Endothelial cell of umbilical vein (primary cell): ENCODE measurements at regions not wholly inside any gene's neighbourhood (a gene's known extent, or its start where the extent isn't known, plus 50 kb on each side); places are given as distances from the start of the nearest gene placed in this dataset.
"Not testable (repeated sequence)": the region's sequence is repeated elsewhere in the genome, so short reads cannot be mapped to it uniquely, and the experiment has no call there.

Experiments
- POLR2A ChIP-seq: IDR thresholded peaks from 2 replicates; pipeline ENCODE4 v1.6.1; 2012; ENCODE audit warnings: low read depth, mild to moderate bottlenecking, control low read depth, low read length
- POLR2AphosphoS5 ChIP-seq: IDR thresholded peaks from 2 replicates; pipeline ENCODE4 v1.6.1; 2012; ENCODE audit warnings: low read depth, mild to moderate bottlenecking, control low read depth, low read length, moderate library complexity; ENCODE audit not compliant: insufficient read depth
- TF ChIP-seq, protein P1 (sequence below), 2 donors: IDR thresholded peaks; 1 replicate in 1 of 2; 2 replicates in 1 of 2; pipeline ENCODE4 v1.5.1; 2011; ENCODE audit warnings: low read length in 2 of 2, mild to moderate bottlenecking in 2 of 2, moderate library complexity in 2 of 2, control low read depth in 1 of 2, inconsistent platforms in 1 of 2, low read depth in 1 of 2; ENCODE audit not compliant: insufficient read depth in 1 of 2; ENCODE audit errors: extremely low read depth in 1 of 2

DNA sequence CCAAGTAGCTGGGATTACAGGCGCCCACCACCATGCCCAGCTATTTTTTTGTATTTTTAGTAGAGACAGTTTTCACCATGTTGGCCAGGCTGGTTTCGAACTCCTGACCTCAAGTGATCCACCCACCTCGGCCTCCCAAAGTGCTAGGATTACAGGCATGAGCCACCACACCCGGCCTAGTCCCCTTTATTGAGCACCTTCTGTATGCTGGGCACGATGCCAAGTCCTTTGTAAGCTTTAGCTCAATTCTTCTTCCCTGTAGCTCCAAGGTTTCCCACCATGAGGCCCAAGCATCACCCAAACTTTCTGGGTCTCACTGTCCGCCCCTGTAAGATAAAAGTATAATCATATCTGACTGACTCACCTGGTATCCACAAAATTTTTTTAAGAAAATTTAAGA, 196.6 kb upstream of the LINGO1 start:
- TF ChIP-seq, protein P1, sequence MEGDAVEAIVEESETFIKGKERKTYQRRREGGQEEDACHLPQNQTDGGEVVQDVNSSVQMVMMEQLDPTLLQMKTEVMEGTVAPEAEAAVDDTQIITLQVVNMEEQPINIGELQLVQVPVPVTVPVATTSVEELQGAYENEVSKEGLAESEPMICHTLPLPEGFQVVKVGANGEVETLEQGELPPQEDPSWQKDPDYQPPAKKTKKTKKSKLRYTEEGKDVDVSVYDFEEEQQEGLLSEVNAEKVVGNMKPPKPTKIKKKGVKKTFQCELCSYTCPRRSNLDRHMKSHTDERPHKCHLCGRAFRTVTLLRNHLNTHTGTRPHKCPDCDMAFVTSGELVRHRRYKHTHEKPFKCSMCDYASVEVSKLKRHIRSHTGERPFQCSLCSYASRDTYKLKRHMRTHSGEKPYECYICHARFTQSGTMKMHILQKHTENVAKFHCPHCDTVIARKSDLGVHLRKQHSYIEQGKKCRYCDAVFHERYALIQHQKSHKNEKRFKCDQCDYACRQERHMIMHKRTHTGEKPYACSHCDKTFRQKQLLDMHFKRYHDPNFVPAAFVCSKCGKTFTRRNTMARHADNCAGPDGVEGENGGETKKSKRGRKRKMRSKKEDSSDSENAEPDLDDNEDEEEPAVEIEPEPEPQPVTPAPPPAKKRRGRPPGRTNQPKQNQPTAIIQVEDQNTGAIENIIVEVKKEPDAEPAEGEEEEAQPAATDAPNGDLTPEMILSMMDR (IDR thresholded peaks at IDR 0.05; ENCODE audit: extremely low read depth in 1 of 2, insufficient read depth in 1 of 2, low read depth in 1 of 2, low read length in 2 of 2) = not testable (repeated sequence)
- TF ChIP-seq POLR2AphosphoS5, POLR2A: not testable (repeated sequence)
